GM19467 (cell line): ENCODE measurements at regions not wholly inside any gene's neighbourhood (a gene's known extent, or its start where the extent isn't known, plus 50 kb on each side); places are given as distances from the start of the nearest gene placed in this dataset.

Source experiments
- ATAC-seq: cut with Tn5 transposase; IDR thresholded peaks from one replicate; pipeline ENCODE4 v1.9.1; 2021; ENCODE audit warnings: mild to moderate bottlenecking, moderate library complexity; ENCODE audit not compliant: unreplicated experiment

GRCh38 chr1:101667761-101668160 is 329.0 kb downstream of the OLFM3 start:
- no peak for ATAC-seq

- no peak for ATAC-seq
Measured at GRCh38 chr1:101683136-101683535, 313.6 kb downstream of the OLFM3 start.

DNA sequence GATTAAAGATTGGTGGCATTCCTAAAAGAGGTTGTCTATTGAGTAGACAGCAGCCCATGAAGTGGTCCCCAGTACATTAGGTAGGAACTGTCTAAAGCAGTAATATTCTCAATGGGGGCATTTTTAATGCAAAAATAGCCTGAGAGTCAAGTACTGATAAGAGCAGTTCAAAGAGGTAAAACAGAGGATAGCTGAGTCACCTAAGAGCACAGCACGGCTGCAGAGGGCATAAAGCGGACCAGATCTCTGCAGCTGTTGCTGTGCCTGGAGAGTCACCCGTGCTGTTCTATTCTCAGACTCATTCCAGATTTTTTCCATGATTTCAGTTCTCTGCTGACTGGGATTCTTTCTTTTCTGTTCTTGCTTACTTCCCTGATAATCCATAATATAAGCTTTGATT is 313.2 kb downstream of the OLFM3 start:
- no peak for ATAC-seq

GRCh38 chr1:101697072-101697471 is 299.7 kb downstream of the OLFM3 start:
- ATAC-seq = no peak

- ATAC-seq = no peak
Measured at GRCh38 chr1:101698681-101699080, 298.0 kb downstream of the OLFM3 start.

DNA sequence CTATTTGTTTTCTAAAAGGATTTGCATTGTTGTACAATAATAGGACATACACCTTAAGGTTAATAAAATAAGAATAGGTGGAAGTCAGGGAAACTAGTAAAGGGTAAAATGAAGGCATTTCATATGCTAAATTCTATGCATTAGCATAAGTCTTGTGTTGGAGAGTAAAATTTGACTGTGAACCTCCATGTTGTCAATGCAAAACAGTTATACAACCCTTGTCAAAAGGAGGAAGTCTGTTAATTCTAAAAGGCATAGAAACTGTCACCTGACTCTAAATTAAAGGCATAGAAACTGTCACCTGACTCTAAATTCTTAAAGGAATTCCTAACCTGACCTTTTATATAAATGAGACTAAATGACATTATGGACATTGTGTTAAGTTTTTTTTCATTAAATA is 291.8 kb downstream of the OLFM3 start:
- no peak for ATAC-seq

GRCh38 chr1:101706366-101706765 is 290.4 kb downstream of the OLFM3 start:
- ATAC-seq = no peak

GRCh38 chr1:101709721-101710120 is 287.0 kb downstream of the OLFM3 start:
- ATAC-seq = no peak

DNA sequence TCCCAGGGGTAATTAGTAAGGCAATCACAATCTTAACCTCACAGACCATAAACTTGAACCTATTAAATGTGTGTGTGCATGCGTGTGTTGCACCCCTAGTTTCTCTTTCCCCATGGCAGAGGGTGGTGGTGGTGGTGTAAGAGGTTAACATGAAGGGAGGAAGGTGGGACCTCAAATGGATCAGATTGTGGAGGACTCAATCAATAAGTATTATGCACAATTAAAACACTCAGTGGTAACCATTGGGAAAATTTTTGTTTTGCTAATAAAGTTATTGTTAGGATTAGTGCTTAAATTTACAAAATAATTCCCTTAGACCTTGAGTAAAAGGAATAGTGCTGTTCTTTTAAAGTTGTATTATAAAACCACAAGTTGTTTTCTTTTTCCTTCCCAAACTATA is 283.0 kb downstream of the OLFM3 start:
- ATAC-seq = no peak

GRCh38 chr1:101723415-101723814 is 273.3 kb downstream of the OLFM3 start:
- no peak for ATAC-seq

DNA sequence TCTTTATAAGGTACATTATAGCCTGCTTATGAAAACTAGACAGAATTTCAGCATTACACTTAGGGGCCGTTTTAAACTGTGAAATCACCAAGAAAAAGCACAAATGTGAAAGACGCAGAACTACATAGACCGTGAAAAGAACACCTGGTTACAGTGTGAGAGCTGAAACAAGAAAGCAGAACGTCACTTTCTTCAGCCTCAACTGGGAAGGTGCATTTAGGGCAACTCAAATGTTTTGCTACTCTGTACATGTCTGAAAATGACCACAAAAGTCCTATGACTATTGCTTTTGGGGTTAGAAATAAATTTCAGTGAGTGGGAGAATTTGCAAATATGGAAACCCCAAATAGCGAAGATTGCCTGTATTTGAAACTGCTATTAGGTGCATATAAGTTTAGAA is 268.7 kb downstream of the OLFM3 start:
- ATAC-seq = no peak

DNA sequence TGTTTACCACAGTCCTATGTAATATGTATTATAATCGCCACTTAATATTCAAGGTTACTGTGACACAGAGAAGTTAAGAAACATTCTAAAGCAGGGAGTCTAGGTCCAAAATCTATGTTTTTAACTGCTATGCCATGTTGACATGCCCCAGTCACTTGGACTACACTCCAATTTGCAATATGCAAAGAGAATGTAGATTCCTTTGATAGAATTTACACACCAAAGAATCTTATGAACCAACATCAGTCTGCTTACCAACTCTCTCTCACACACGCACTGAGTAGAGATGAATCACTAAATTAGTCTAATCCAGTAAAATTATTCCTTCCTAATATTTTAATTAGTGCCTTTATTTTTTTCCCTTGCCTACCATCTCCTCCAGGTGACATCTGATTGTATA is 266.2 kb downstream of the OLFM3 start:
- no peak for ATAC-seq

DNA sequence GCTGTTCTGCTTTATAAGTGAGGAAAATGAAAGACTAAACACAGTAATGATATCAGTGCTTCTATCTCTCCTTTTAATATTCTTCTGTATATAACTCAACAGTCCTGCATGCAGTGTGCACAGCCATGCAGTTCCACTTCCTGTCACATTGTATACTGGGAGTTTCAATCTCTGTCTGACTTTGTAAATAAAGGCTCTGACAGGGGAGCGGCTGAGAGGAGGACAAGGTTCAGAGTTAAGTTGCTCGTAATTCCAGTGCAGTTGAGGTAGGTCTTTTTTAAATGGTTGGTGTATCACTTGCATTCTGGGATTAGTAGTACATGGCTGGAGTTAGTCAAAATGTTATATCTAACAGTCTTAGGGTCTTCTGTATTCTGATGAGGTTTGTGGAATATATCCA is 264.5 kb downstream of the OLFM3 start:
- no peak for ATAC-seq

DNA sequence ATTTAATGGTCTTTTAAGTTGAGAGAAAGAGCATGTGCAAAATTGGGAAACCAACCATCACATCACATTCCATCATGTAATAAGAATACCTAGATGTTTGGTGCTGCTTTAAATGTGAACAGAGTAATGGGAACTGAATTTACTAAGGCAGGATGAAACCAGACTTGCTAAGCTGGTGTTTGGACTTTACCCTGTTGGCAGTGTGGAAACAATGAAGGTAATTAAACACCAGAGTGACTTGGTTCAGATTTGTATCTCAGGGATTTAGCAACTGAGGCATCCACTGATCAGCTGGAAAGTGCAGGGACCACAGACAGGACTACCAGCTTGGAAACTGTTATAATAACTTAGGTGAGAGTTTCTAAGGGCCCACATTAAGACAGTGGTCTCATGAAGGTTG is 263.4 kb downstream of the OLFM3 start:
- no peak for ATAC-seq

- no peak for ATAC-seq
Measured at GRCh38 chr1:101738475-101738874, 258.3 kb downstream of the OLFM3 start.

- ATAC-seq = no peak
Measured at GRCh38 chr1:101739146-101739545, 257.6 kb downstream of the OLFM3 start.

DNA sequence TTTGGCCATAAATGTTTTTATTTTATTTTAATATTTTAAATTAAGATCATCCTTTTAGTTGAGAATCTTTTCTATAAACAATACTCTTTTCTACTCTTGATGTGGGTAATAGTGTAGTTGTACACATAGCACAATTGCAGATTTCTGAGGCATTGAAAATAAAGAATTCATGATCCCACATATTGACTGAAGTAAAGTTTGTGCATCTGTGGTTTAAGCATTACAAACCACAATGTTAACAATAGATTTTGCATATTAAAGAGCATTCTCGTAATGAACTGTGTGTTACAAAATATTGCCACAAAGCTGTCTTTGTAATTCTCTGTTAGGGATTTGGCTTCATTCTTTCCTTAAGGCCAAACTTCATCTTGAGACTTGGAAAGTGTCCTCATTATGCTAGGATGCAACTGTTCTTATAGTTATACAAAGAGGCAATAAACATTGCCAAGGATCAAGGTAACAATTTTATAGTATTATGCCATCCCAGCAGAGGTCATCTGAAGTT is 256.8 kb downstream of the OLFM3 start:
- no peak for ATAC-seq

GRCh38 chr1:101741910-101742309 is 254.8 kb downstream of the OLFM3 start:
- ATAC-seq = no peak

- no peak for ATAC-seq
Measured at GRCh38 chr1:101742509-101742908, 254.2 kb downstream of the OLFM3 start.

- ATAC-seq = no peak
Measured at GRCh38 chr1:101745551-101746270, 251.0 kb downstream of the OLFM3 start.

GRCh38 chr1:101748077-101748476 is 248.6 kb downstream of the OLFM3 start:
- no peak for ATAC-seq
